ENCODE measurements at regions not wholly inside any gene's neighbourhood (a gene's known extent, or its start where the extent isn't known, plus 50 kb on each side); places are given as distances from the start of the nearest gene placed in this dataset.
A peak's percentile ranks its signal among the peaks of the same experiment; 100 is the strongest.

GRCh38 chr1:221104596-221104995 lies 225.4 kb downstream of the HLX start:
- no peak for DNase-seq (ENCODE audit: low spot score)

GRCh38 chr1:221105578-221105977 lies 226.3 kb downstream of the HLX start:
- no peak for DNase-seq (ENCODE audit: low spot score)

DNA sequence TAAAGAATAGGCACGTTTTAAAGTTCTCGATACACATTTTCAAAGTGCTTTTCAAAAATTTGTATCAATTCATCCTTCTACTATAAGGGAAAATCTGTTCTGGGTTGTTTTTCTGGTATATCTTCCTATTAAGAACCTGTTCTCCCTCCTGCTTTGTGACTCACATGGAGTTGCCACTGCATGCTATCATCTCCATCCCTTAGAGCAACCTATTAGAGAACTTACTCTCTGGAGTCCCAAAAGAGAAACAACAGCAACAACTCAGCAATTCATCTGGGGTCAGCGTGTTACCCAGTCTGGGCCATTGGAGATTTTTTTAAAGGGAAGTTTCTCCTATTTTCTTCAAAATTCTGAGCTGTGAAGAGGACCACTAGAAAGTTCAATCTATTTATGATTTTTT lies 227.4 kb downstream of the HLX start:
- DNase-seq (ENCODE audit: low spot score), result no peak

DNA sequence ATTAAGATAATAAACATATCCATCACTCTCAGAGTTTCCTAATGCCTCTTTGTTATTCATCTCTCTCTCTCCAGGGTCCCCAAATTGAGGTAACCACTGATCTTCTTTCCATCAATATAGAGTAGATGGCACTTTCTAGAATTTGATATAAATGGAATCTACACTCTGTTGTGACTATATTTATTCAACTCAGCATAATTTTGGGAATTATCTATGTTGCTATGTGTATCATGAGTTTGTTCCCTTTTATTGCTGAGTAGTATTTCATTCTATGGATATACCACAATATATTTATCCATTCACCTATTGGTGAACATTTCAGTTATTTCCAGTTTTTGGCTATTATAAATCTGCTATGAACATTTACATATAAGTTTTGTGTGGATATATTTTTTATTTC lies 230.7 kb downstream of the HLX start:
- DNase-seq (ENCODE audit: low spot score), result no peak

DNA sequence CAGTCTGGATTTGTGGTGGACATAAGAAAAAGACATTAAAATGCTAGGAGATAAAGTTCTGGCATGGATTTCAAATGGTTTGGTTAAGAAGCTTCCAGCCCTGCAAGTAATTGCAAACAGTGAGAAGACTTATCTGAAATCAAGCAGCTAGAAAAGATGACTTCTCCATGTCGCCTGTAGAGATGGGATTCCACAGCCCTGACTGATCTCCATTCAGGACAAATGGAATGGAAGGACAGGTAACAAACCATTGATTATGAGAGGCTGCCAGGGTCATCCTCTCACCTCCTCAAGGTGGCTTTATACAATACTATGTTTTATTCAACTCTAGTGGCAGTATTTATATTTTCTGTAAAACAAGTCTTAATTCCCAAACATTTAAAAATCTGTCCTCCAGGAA lies 237.9 kb downstream of the HLX start:
- no peak for DNase-seq (ENCODE audit: low spot score)

DNA sequence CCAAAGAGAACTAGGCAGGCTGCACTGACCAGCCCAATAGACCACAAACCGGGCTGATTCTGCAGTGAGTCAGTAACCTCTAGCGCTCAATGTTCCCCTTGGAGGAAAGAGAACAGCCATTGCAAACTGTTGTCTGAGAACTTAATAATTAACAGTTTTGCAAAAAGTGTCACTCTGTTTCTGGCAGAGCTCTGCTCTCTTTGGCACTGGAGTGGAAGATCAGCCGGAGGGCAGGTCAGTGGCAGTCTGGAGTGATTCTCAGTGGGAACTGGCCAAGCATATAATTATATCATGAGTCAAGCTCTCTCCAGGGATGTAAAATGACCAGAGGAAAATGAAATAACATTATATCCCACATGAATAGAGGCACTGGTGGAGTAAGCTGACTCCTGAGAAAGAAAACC lies 238.3 kb downstream of the HLX start:
- DNase-seq (ENCODE audit: low spot score), result peak; percentile 67

- no peak for DNase-seq (ENCODE audit: low spot score)
These were observed 239.1 kb downstream of the HLX start for GRCh38 chr1:221118176-221118937.

DNA sequence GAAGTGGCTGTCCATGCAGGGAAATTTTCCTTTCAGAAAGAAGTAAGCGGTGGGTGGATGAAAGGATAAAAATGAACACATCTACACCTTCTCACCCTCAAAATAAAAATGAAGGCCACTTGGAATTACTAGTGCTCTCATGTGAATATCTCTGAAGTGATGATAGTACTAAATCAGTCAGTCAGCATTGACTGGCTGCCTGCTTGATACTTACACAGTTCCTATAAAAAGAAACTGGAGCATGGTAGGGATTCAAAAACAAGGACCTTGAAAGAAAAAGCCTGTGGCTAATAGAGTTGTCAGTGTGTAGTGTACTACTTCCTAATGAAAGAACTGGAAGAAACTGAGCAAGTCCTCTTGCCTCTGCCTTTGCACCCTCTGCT lies 239.7 kb downstream of the HLX start:
- no peak for DNase-seq (ENCODE audit: low spot score)

DNA sequence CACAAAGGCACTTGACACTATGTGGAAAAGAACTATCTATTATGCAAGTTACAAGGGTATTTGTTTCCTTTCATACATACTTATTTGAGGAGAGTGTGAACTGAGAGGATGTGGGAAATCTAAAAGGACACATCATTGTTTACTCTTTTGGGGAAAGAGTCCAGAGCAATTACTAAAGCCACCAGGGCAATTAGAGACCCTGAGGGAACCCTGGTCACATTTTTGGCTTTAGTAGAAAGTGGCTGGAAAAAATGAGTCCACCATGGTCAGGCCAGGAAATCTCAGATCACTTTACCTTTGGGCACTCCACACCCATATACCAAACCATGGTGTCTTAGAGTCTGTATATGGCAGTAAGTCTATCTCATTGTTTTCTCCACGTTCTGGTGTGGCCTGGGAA lies 243.3 kb downstream of the HLX start:
- DNase-seq (ENCODE audit: low spot score), result no peak

GRCh38 chr1:221125976-221126375 lies 246.7 kb downstream of the HLX start:
- DNase-seq (ENCODE audit: low spot score), result no peak

- DNase-seq (ENCODE audit: low spot score), result no peak
These were observed 258.4 kb downstream of the HLX start for GRCh38 chr1:221137666-221138065.

- DNase-seq (ENCODE audit: low spot score), result no peak
These were observed 259.3 kb downstream of the HLX start for GRCh38 chr1:221138516-221138915.

DNA sequence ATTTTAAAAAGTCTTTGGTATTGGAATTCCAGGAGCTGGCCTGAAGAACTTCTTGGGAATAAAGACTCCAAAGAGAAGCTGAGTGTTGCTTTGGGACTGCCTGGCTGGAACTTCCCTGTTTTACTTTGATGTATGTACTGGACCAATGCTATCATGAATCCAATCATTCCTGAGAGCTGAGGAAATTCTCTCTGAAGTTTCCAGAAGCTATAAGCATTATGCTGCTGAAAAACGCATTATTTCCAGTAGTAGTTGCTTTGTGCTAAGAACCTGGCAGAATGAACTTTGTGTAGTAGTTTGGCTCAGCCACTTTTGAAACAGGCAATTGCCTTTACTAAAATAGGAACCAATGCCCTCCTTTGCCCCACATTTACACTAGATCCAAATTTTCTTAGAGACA lies 260.7 kb downstream of the HLX start:
- DNase-seq (ENCODE audit: low spot score), result no peak

- no peak for DNase-seq (ENCODE audit: low spot score)
These were observed 261.9 kb downstream of the HLX start for GRCh38 chr1:221141096-221141495.

DNA sequence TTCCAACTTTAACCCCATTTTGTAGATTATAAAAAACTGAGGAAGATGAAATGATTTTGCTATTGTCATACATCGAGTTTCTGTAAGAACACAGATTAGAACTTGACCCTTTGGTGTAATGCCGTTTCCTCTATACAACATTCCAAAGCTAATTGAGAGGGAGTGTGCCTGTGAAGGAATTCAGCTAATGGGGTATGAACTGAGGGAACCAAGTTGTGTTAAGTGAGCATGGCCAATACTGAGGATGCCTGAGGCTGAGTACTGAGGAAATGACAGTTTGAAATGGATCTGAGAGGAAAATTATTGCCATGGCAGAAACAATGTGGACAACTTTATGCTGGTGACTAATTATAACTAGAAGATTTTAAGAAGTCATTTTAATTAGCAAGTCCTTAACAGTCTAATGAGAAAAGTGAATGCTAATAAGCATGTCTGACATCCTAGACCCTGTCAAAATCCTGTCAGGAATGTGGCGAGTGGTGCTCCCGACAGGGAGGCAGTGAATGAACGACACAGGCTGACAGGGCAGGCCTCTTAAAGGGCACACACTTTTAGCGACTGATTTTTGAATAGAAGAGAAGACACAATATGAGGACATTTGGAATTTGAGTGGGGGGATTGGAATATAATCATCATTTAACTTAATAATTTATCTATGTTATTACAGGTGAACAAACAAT lies 262.5 kb downstream of the HLX start:
- DNase-seq (ENCODE audit: low spot score), result no peak

DNA sequence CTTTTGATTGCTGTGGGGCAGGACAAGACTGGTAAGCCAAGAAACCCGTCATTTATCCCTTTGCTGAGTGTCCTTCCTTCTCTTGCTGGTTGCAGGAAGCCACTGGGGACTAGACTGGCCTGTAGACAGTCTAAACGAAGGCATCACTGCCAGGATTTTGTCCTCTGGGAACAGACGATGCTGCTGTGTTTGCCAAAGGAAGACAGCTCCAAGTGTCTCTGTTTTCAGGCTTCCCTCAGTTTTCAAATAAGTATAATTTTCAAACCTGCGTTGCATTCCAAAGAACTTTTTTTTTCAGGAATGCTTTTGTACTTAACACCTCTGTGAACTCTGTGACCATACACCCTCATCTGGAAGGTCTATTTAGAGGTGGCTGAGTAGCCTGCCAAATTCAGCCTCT lies 269.4 kb downstream of the HLX start:
- DNase-seq (ENCODE audit: low spot score), result no peak

DNA sequence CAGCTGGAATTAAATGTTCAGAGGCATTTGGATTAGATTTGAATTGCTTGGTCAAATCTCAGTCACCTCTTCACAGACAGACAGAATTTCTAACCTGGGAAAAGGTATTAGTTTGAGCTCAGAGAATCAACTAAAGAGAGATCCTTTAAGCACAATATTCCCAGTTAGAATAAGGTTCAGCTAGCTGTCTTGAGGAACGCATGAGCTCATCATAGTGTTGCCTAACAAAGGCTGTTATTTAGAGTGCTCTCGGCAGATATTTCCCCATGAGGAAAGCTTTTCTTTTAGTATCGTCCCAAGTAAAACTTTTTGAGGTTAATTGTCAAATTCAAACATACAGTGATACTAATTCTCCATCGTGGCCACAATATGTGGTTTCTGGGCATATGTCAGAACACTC lies 269.9 kb downstream of the HLX start:
- DNase-seq (ENCODE audit: low spot score), result no peak

DNA sequence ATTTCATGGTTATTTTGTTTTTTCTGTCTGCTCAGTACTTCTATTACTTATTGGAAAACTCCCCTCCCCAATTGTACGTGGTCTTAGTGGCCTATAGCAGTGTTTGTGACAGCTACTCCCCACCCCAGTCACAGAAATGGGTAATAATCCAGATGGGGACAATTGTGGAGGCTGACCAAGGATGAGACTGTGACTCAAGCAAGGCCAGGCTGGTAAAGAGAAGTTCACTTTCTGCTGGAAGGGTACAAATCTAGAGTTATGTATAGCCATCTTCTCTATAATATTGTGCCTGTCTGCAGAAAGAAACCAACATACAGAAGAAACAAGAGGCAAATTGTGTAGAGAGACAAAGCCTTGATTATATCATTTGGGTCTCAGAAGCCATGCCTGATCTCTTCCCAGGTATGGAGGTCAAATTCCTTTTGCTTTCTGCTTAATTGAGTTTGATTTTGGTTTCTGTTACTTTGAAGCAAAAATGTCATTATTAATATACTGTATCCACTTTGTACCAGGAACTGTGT lies 270.4 kb downstream of the HLX start:
- DNase-seq (ENCODE audit: low spot score), result no peak

DNA sequence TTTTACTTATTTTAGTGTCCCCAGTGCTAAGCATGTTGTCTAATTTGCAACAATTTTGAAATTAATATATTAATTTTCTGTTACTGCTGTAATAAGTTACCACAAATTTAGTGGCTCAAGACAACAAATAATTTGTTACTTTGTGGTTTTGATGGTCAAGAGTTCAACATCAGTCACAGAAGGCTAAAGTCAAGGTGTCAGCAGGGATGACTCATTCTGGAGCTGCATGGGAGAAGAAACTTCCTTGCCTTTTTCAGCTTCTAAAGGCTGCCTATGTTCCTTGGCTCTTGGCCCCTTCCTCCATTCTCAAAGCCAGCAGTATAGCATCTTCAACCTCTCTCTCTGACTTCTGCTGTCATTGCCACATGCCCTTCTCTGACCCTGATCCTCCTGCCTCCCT lies 271.8 kb downstream of the HLX start:
- no peak for DNase-seq (ENCODE audit: low spot score)

- DNase-seq (ENCODE audit: low spot score), result no peak
These were observed 275.7 kb downstream of the HLX start for GRCh38 chr1:221154932-221155331.

GRCh38 chr1:221157026-221157761 lies 278.0 kb downstream of the HLX start:
- DNase-seq (ENCODE audit: low spot score), result no peak

DNA sequence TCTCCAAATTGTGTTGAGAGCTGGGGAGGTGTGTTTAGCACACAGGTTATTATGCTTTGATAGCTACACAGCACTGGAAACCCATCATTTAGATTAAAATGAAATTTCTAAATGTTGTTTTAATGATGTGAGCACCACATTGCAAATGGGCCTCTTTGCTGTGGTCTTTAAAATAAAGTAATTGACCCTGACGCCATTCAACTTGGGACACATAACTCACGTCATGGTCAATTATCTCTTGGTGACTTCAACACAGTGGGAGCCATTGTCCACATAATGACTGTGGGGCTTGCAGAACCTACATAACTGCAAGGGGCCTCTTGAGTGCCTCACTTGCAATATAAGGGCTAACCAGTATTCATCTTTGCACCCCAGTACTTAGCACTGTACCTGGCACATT lies 280.4 kb downstream of the HLX start:
- no peak for DNase-seq (ENCODE audit: low spot score)

- no peak for DNase-seq (ENCODE audit: low spot score)
These were observed 282.4 kb downstream of the HLX start for GRCh38 chr1:221161571-221162041.

Measured in AG08396 (cell line).